AG09309 (cell line): ENCODE measurements at regions not wholly inside any gene's neighbourhood (a gene's known extent, or its start where the extent isn't known, plus 50 kb on each side); places are given as distances from the start of the nearest gene placed in this dataset.

ENCODE experiments used
- DNase-seq: peaks from one replicate; pipeline ENCODE4 v3.0.0-alpha.2; 2010; ENCODE audit warnings: low read depth
- H3K4me3 ChIP-seq: 2 replicates; pipeline ENCODE4 v1.5.1; 2011; ENCODE audit warnings: mild to moderate bottlenecking, low read depth, low read length, moderate library complexity; ENCODE audit not compliant: control insufficient read depth
- CTCF ChIP-seq: IDR thresholded peaks from 2 replicates; pipeline ENCODE4 v1.5.1; 2011; ENCODE audit warnings: mild to moderate bottlenecking, low read depth, low read length, inconsistent platforms; ENCODE audit not compliant: insufficient read depth, control insufficient read depth; ENCODE audit errors: missing control alignments

- DNase-seq: no peak
- TF ChIP-seq CTCF: no peak
- H3K4me3 ChIP-seq: no peak overlapping the region
Observed at GRCh38 chr9:97781902-97782301, 71.1 kb upstream of the FOXE1 start.

- no peak overlapping the region for H3K4me3 ChIP-seq
- DNase-seq: no peak
- no peak for TF ChIP-seq CTCF
Observed at GRCh38 chr9:97786341-97786740, 66.7 kb upstream of the FOXE1 start.

GRCh38 chr9:97787551-97787950 lies 65.5 kb upstream of the FOXE1 start:
- DNase-seq: no peak
- TF ChIP-seq CTCF: no peak

GRCh38 chr9:97788763-97789663 lies 64.0 kb upstream of the FOXE1 start:
- no peak for DNase-seq
- no peak for TF ChIP-seq CTCF
- no peak overlapping the region for H3K4me3 ChIP-seq

More at GRCh38 chr9:97787551-97787950, 65.5 kb upstream of the FOXE1 start:
- no peak overlapping the region for H3K4me3 ChIP-seq

GRCh38 chr9:97790542-97790941 lies 62.5 kb upstream of the FOXE1 start:
- TF ChIP-seq CTCF: no peak
- DNase-seq: no peak
- H3K4me3 ChIP-seq: no peak overlapping the region

GRCh38 chr9:97791542-97791941 lies 61.5 kb upstream of the FOXE1 start:
- no peak for TF ChIP-seq CTCF
- no peak overlapping the region for H3K4me3 ChIP-seq
- DNase-seq: no peak

- no peak for TF ChIP-seq CTCF
- H3K4me3 ChIP-seq: no peak overlapping the region
- DNase-seq: no peak
Observed at GRCh38 chr9:97793067-97793466, 60.0 kb upstream of the FOXE1 start.
